Stimulated activated CD4-positive, alpha-beta T cell treated with anti-CD3 and anti-CD28 coated beads, Interleukin-2, amount 100 ng/mL, for 24 hours (primary cell): ENCODE measurements at regions not wholly inside any gene's neighbourhood (a gene's known extent, or its start where the extent isn't known, plus 50 kb on each side); places are given as distances from the start of the nearest gene placed in this dataset.
A peak's percentile ranks its signal among the peaks of the same experiment; 100 is the strongest.
"Not testable (repeated sequence)": the region's sequence is repeated elsewhere in the genome, so short reads cannot be mapped to it uniquely, and the experiment has no call there.

Source experiments
- DNase-seq, 2 donors: peaks; one replicate each; pipeline ENCODE4 v3.0.0-alpha.2; 2020

GRCh38 chr9:64130325-64130724 lies 1154.7 kb downstream of the FOXD4L5 start:
- not testable (repeated sequence) for DNase-seq

- no peak for DNase-seq
These were observed 1156.4 kb downstream of the FOXD4L5 start for GRCh38 chr9:64128572-64128971.

GRCh38 chr9:64121602-64122001 lies 1163.4 kb downstream of the FOXD4L5 start:
- not testable (repeated sequence) for DNase-seq

GRCh38 chr9:64117329-64117728 lies 1167.7 kb downstream of the FOXD4L5 start:
- DNase-seq = not testable (repeated sequence)

- DNase-seq = not testable (repeated sequence)
These were observed 1177.1 kb downstream of the FOXD4L5 start for GRCh38 chr9:64107867-64108266.

- DNase-seq = not testable (repeated sequence)
These were observed 1177.8 kb downstream of the FOXD4L5 start for GRCh38 chr9:64107211-64107610.

- not testable (repeated sequence) for DNase-seq
These were observed 1179.8 kb downstream of the FOXD4L5 start for GRCh38 chr9:64105193-64105592.

- not testable (repeated sequence) for DNase-seq
These were observed 1183.5 kb downstream of the FOXD4L5 start for GRCh38 chr9:64101504-64101903.

GRCh38 chr9:64100571-64101155 lies 1184.3 kb downstream of the FOXD4L5 start:
- DNase-seq = not testable (repeated sequence)

- DNase-seq = not testable (repeated sequence)
These were observed 1199.0 kb downstream of the FOXD4L5 start for GRCh38 chr9:64085998-64086397.

- DNase-seq = not testable (repeated sequence)
These were observed 1213.4 kb downstream of the FOXD4L5 start for GRCh38 chr9:64071358-64072253.

- DNase-seq = not testable (repeated sequence)
These were observed 1214.2 kb downstream of the FOXD4L5 start for GRCh38 chr9:64070611-64071357.

GRCh38 chr9:64070083-64070482 lies 1214.9 kb downstream of the FOXD4L5 start:
- DNase-seq = not testable (repeated sequence)

- DNase-seq = no peak
These were observed 1218.2 kb downstream of the FOXD4L5 start for GRCh38 chr9:64066736-64067368.

GRCh38 chr9:64061013-64061627 lies 1223.9 kb downstream of the FOXD4L5 start:
- no peak for DNase-seq

- DNase-seq = not testable (repeated sequence)
These were observed 1226.9 kb downstream of the FOXD4L5 start for GRCh38 chr9:64058070-64058469.

GRCh38 chr9:64057553-64057952 lies 1227.5 kb downstream of the FOXD4L5 start:
- no peak for DNase-seq

GRCh38 chr9:64028925-64029324 lies 1256.1 kb downstream of the FOXD4L5 start:
- DNase-seq = not testable (repeated sequence)

- DNase-seq = not testable (repeated sequence)
These were observed 1264.1 kb downstream of the FOXD4L5 start for GRCh38 chr9:64020696-64021491.

GRCh38 chr9:64017666-64018065 lies 1267.3 kb downstream of the FOXD4L5 start:
- not testable (repeated sequence) for DNase-seq

- peak in 1 of 2 donors; percentile 37 for DNase-seq
These were observed 1268.1 kb downstream of the FOXD4L5 start for GRCh38 chr9:64016845-64017406.
